GM18861 (cell line): ENCODE measurements at regions not wholly inside any gene's neighbourhood (a gene's known extent, or its start where the extent isn't known, plus 50 kb on each side); places are given as distances from the start of the nearest gene placed in this dataset.

Experiments used
- ATAC-seq: cut with Tn5 transposase; IDR thresholded peaks from one replicate; pipeline ENCODE4 v1.9.1; 2021; ENCODE audit not compliant: unreplicated experiment

- ATAC-seq, result no peak
Measured at GRCh38 chr2:156165742-156166141, 166.8 kb downstream of the NR4A2 start.

GRCh38 chr2:156164091-156164720 lies 168.3 kb downstream of the NR4A2 start:
- ATAC-seq, result no peak

- no peak for ATAC-seq
Measured at GRCh38 chr2:156158808-156159207, 173.7 kb downstream of the NR4A2 start.

GRCh38 chr2:156157670-156158069 lies 174.9 kb downstream of the NR4A2 start:
- ATAC-seq, result no peak

- no peak for ATAC-seq
Measured at GRCh38 chr2:156156580-156156979, 175.9 kb downstream of the NR4A2 start.

- no peak for ATAC-seq
Measured at GRCh38 chr2:156155319-156155718, 177.2 kb downstream of the NR4A2 start.

GRCh38 chr2:156151351-156151750 lies 181.2 kb downstream of the NR4A2 start:
- ATAC-seq, result no peak

GRCh38 chr2:156147594-156148330 lies 184.8 kb downstream of the NR4A2 start:
- peak; percentile 78 for ATAC-seq

GRCh38 chr2:156145976-156146375 lies 186.5 kb downstream of the NR4A2 start:
- no peak for ATAC-seq

- no peak for ATAC-seq
Measured at GRCh38 chr2:156145469-156145868, 187.1 kb downstream of the NR4A2 start.

GRCh38 chr2:156136566-156136965 lies 196.0 kb downstream of the NR4A2 start:
- no peak for ATAC-seq

GRCh38 chr2:156134887-156135286 lies 197.6 kb downstream of the NR4A2 start:
- ATAC-seq, result no peak

- no peak for ATAC-seq
Measured at GRCh38 chr2:156132941-156133340, 199.6 kb downstream of the NR4A2 start.

GRCh38 chr2:156132130-156132529 lies 200.4 kb downstream of the NR4A2 start:
- ATAC-seq, result no peak

- no peak for ATAC-seq
Measured at GRCh38 chr2:156129227-156129626, 203.3 kb downstream of the NR4A2 start.

- ATAC-seq, result no peak
Measured at GRCh38 chr2:156125018-156125417, 207.5 kb downstream of the NR4A2 start.

- no peak for ATAC-seq
Measured at GRCh38 chr2:156124458-156124857, 208.1 kb downstream of the NR4A2 start.

GRCh38 chr2:156118753-156119416 lies 213.6 kb downstream of the NR4A2 start:
- no peak for ATAC-seq

GRCh38 chr2:156116113-156116512 lies 216.4 kb downstream of the NR4A2 start:
- ATAC-seq, result no peak

GRCh38 chr2:156115338-156115737 lies 217.2 kb downstream of the NR4A2 start:
- ATAC-seq, result no peak

- no peak for ATAC-seq
Measured at GRCh38 chr2:156112323-156112722, 220.2 kb downstream of the NR4A2 start.

GRCh38 chr2:156110890-156111289 lies 221.6 kb downstream of the NR4A2 start:
- peak; percentile 99 for ATAC-seq
